ENCODE measurements at regions not wholly inside any gene's neighbourhood (a gene's known extent, or its start where the extent isn't known, plus 50 kb on each side); places are given as distances from the start of the nearest gene placed in this dataset.

DNA sequence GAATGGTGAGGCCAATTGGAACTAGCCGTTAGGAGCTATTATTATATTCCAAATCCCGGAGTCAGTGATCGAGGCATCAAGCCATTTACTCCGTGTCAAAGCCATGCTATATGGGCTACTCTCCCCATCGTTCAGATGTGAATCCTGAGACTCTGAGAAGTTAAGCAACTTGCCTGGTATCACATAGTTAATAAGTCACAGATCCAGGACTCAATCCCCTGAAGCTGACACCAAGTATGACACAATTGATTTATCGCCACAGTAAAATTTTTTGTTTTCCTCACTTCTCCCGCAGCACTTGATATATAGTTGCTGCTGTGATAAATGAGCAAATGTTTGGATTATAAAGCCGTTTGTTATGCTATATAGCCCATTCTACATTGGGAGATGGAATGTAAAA lies 50.8 kb upstream of the TSHZ2 start:
- Histone ChIP-seq H3K9me3 (ENCODE audit: control insufficient read depth, low read length) (no peaks in the 10 kb centered on the region), H3K4me3 (ENCODE audit: low read length) (no peak overlapping the region), H3K27me3 (replicated peaks; ENCODE audit: control insufficient read depth, insufficient read depth, low read length) (no peaks in the 10 kb centered on the region), H3K36me3 (ENCODE audit: control insufficient read depth, insufficient read depth, low read length, severe bottlenecking) (no peaks in the 10 kb centered on the region), H3K9ac (ENCODE audit: low read length) (no peak overlapping the region), H3K4me1 (ENCODE audit: control insufficient read depth, insufficient read depth, low read length) (peaks cover 30% of the 10 kb centered on the region)
- no peak for DNase-seq (ENCODE audit: low read depth)

DNA sequence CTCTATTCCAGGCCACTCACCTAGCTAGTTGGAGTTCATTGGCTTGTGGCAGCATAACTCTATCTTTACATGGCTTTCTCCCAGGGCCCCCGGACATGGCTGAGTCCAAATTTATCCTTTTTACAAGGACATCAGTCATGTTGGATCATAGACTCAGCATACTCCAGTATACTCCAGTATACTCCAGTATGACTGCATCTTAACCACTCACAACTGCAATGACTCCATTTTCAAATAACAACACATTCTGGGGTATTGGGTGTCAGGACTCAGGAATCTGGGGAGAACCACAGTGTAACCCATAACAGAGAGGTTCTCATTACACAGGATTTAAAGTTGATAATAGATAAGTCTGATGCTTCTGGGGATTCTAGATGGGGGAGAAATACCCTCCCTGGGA lies 53.8 kb upstream of the TSHZ2 start:
- Histone ChIP-seq H3K27me3 (replicated peaks; ENCODE audit: control insufficient read depth, insufficient read depth, low read length) (no peaks in the 10 kb centered on the region), H3K9ac (ENCODE audit: low read length) (no peak overlapping the region), H3K4me3 (ENCODE audit: low read length) (no peak overlapping the region), H3K4me1 (ENCODE audit: control insufficient read depth, insufficient read depth, low read length) (peaks cover 20% of the 10 kb centered on the region), H3K36me3 (ENCODE audit: control insufficient read depth, insufficient read depth, low read length, severe bottlenecking) (no peaks in the 10 kb centered on the region), H3K9me3 (ENCODE audit: control insufficient read depth, low read length) (peaks cover 9% of the 10 kb centered on the region)
- DNase-seq (ENCODE audit: low read depth), result no peak

DNA sequence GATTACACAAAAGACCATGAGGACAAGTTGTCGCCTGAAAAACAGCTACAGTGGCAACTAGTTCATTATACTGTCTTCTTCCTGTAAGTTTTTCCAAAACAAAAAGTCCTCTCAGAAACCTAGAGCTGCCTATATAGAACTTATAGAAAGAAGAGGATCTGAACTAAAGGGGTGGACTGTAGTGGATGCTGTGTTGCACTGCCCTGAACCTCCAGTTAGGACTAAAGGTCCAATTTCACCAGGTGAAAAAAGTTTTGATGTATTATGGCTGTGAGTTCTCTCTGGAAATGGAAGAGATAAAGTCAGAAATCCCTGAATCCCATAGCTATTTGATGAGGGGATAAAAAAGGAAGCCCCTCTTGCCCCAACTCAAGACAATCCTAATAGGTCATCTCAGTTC lies 56.6 kb upstream of the TSHZ2 start:
- DNase-seq (ENCODE audit: low read depth), result no peak
- Histone ChIP-seq H3K27me3 (replicated peaks; ENCODE audit: control insufficient read depth, insufficient read depth, low read length) (no peaks in the 10 kb centered on the region), H3K9ac (ENCODE audit: low read length) (no peak overlapping the region), H3K36me3 (ENCODE audit: control insufficient read depth, insufficient read depth, low read length, severe bottlenecking) (no peaks in the 10 kb centered on the region), H3K4me3 (ENCODE audit: low read length) (no peak overlapping the region), H3K9me3 (ENCODE audit: control insufficient read depth, low read length) (peaks cover 9% of the 10 kb centered on the region), H3K4me1 (ENCODE audit: control insufficient read depth, insufficient read depth, low read length) (peaks cover 12% of the 10 kb centered on the region)

DNA sequence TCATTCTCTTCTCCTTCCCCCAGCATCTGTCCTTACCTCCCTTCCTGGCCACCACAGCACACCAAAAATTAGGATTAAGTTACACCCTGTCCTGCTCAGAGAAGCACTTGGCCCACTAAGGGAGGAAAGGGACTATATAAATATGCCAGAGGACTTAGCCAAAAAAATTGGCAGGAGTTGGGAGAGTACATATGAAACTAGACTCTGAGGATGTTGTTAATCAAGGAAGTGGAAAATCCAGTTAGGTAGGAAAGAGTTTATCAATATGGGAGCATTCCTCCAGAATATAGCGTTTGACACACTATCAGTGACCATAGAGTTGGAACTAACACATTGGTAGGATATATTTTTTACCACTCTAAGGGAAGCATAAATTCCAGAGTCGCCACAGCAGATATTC lies 57.3 kb upstream of the TSHZ2 start:
- H3K36me3 ChIP-seq (ENCODE audit: control insufficient read depth, insufficient read depth, low read length, severe bottlenecking), result no peaks in the 10 kb centered on the region
- DNase-seq (ENCODE audit: low read depth), result no peak
- H3K27me3 ChIP-seq (replicated peaks; ENCODE audit: control insufficient read depth, insufficient read depth, low read length), result no peaks in the 10 kb centered on the region
- no peak overlapping the region for H3K4me3 ChIP-seq (ENCODE audit: low read length)
- no peak overlapping the region for H3K9ac ChIP-seq (ENCODE audit: low read length)
- H3K4me1 ChIP-seq (ENCODE audit: control insufficient read depth, insufficient read depth, low read length), result peaks cover 12% of the 10 kb centered on the region
- peaks cover 9% of the 10 kb centered on the region for H3K9me3 ChIP-seq (ENCODE audit: control insufficient read depth, low read length)

DNA sequence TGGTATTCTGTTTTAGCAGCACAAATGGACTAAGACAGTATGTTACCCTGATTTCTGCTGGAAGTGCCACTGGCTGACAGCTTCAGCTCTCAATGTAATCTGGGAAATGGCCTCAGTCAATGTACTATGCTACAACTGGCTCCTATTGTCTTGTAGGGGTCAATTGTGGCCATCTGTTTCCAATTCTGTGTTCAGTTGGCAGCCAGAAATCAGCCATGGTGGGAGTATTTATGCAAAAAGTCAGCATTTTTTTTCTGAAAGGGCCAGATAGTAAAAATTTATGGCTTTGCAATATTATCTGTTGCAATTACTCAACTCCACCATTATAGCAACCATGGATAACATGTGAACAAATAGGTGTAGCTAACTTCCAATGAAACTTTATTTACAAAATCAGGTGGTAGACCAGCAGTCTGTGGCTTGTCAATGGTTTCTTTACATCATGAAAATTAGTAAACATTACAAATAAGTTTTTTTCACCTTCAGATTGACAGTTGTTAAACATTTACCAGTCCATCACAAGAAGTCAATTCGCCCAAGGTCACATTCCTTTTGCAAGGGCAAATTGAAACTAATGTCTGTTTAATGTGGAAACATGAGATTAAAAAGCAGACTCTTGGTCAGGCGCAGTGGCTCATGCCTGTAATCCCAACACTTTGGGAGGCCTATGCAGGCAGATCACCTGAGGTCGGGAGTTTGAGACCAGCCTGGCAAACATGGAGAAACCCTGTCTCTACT lies 58.3 kb upstream of the TSHZ2 start:
- Histone ChIP-seq H3K27me3 (replicated peaks; ENCODE audit: control insufficient read depth, insufficient read depth, low read length) (no peaks in the 10 kb centered on the region), H3K4me3 (ENCODE audit: low read length) (no peak overlapping the region), H3K9me3 (ENCODE audit: control insufficient read depth, low read length) (peaks cover 9% of the 10 kb centered on the region), H3K9ac (ENCODE audit: low read length) (no peak overlapping the region), H3K4me1 (ENCODE audit: control insufficient read depth, insufficient read depth, low read length) (peaks cover 12% of the 10 kb centered on the region), H3K36me3 (ENCODE audit: control insufficient read depth, insufficient read depth, low read length, severe bottlenecking) (no peaks in the 10 kb centered on the region)
- DNase-seq (ENCODE audit: low read depth), result no peak

DNA sequence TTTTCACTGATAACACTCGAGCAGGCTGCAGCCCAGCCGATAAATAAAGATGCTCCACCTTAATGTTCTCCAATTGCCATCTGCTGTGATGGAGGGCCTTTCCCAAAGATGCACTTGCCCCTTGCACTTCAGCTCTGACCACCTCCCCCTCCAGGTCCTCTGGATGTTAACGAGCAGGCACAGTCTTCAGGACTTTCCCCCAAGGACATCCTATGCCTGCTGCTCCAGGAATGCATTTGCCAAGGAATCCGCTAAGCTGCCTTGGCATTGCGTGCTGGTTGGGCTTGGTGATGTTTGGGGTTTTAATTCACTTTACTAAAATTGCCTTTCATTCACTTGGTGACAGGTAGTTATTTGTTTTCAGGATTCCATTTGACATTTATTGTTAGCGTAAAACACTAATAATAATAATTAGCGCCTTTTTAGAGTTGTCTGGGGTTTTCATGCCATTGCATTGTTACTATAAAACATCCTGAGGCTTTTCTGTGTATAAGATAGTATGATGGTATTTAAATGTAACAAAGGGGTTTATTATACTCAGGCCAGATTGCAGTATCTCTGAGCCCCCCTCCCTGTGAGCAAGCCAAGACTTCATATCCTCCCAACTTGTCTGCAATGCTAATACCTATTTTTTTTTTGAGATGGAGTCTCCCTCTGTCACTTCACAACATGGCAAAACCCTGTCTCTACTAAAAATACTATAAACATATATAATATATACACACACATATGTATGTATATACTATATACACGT lies 66.7 kb upstream of the TSHZ2 start:
- H3K9me3 ChIP-seq (ENCODE audit: control insufficient read depth, low read length), result no peaks in the 10 kb centered on the region
- H3K4me1 ChIP-seq (ENCODE audit: control insufficient read depth, insufficient read depth, low read length), result peaks cover 4% of the 10 kb centered on the region
- no peak overlapping the region for H3K4me3 ChIP-seq (ENCODE audit: low read length)
- H3K9ac ChIP-seq (ENCODE audit: low read length), result no peak overlapping the region
- DNase-seq (ENCODE audit: low read depth), result no peak
- no peaks in the 10 kb centered on the region for H3K36me3 ChIP-seq (ENCODE audit: control insufficient read depth, insufficient read depth, low read length, severe bottlenecking)
- H3K27me3 ChIP-seq (replicated peaks; ENCODE audit: control insufficient read depth, insufficient read depth, low read length), result no peaks in the 10 kb centered on the region

DNA sequence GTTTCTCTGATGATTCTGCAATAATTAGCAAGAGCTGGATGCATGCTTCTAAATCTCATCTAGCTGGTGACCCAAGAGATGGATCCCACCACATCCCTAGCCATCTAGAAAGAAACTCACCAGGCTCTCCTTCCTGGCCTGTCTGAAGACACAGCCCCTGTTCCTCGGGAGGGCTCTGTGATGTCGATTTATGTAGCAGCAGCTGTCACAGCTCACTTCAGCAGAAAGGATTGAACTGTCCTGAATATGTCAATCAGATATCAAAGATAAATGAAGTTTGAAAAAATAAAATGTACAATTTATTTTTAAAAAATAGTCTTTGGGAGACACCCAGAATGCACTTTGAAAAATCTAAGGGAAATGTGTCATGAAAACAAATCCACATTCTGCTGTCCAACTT lies 67.3 kb upstream of the TSHZ2 start:
- Histone ChIP-seq H3K9me3 (ENCODE audit: control insufficient read depth, low read length) (no peaks in the 10 kb centered on the region), H3K4me3 (ENCODE audit: low read length) (no peak overlapping the region), H3K4me1 (ENCODE audit: control insufficient read depth, insufficient read depth, low read length) (peaks cover 4% of the 10 kb centered on the region), H3K9ac (ENCODE audit: low read length) (no peak overlapping the region), H3K36me3 (ENCODE audit: control insufficient read depth, insufficient read depth, low read length, severe bottlenecking) (no peaks in the 10 kb centered on the region), H3K27me3 (replicated peaks; ENCODE audit: control insufficient read depth, insufficient read depth, low read length) (no peaks in the 10 kb centered on the region)
- no peak for DNase-seq (ENCODE audit: low read depth)

DNA sequence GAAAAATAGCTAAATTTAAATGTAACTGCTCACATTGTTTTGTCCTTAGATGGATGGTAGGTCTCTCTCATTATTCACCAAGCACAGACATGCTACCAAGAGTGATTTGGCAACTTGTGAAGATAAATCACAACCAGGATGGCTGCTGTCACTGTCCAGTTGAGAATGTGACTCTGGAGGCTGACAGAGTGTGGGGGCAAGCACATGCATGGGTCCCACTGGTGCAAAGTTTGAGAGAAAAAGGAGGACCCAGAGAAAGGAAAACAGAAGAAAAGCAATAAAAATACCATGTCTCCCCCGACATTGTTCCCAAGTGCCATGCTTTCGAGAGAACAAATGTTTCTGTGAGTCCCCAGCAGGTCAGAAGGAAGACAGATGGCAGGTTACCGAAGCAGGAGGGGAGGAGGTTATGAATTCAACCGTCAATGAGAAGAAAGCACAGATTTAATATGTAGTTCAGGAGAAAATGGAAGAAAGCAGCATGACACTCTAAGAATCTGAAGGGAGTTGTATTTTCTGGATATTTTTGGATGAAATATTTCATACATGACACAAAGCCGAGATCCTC lies 73.0 kb upstream of the TSHZ2 start:
- Histone ChIP-seq H3K4me1 (ENCODE audit: control insufficient read depth, insufficient read depth, low read length) (peaks cover 18% of the 10 kb centered on the region), H3K9ac (ENCODE audit: low read length) (no peak overlapping the region), H3K27me3 (replicated peaks; ENCODE audit: control insufficient read depth, insufficient read depth, low read length) (no peaks in the 10 kb centered on the region), H3K36me3 (ENCODE audit: control insufficient read depth, insufficient read depth, low read length, severe bottlenecking) (no peaks in the 10 kb centered on the region), H3K4me3 (ENCODE audit: low read length) (no peak overlapping the region), H3K9me3 (ENCODE audit: control insufficient read depth, low read length) (no peaks in the 10 kb centered on the region)
- no peak for DNase-seq (ENCODE audit: low read depth)

DNA sequence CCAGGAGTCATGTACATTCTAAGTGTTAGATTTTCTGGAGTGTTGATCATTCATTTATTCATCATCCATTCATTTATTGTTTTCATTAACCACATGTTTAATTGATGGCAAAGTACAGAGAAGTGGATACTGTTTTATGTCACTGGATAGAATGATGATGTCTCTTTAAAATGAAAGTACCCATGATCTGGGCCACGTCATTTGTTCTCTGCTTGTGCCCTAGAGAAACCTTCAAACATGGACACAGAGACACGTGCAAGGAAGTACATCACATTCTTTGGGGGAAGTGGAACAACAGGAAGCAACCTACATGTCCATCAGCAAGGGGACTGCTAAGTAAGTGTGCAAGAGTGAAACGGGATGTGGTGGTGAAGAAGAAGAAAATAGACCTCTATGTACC lies 75.8 kb upstream of the TSHZ2 start:
- peak overlapping the region; percentile 59 for H3K9ac ChIP-seq (ENCODE audit: low read length)
- DNase-seq (ENCODE audit: low read depth), result no peak
- H3K4me1 ChIP-seq (ENCODE audit: control insufficient read depth, insufficient read depth, low read length), result peaks cover 22% of the 10 kb centered on the region
- H3K36me3 ChIP-seq (ENCODE audit: control insufficient read depth, insufficient read depth, low read length, severe bottlenecking), result no peaks in the 10 kb centered on the region
- H3K9me3 ChIP-seq (ENCODE audit: control insufficient read depth, low read length), result no peaks in the 10 kb centered on the region
- peak overlapping the region; percentile 39 for H3K4me3 ChIP-seq (ENCODE audit: low read length)
- H3K27me3 ChIP-seq (replicated peaks; ENCODE audit: control insufficient read depth, insufficient read depth, low read length), result no peaks in the 10 kb centered on the region

DNA sequence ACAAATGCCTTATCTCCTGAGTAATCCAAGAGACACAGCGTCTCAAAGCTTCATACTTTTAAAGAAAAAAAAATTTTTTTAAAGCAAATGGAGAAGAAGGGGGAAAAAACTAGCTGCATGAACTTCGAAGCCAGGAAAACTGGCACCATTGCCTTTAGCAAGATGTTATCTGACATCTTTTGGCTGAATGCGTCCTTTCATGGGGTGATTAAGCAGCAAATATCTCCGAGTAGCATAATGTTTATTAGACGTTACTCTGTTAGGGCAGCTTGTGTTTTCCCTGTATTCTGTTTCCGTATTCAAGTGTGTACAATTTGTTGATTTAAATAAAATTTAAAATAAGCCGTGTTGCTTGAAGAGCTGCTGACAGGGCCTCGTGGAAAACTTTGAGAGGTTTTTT lies 76.5 kb upstream of the TSHZ2 start:
- DNase-seq (ENCODE audit: low read depth), result no peak
- Histone ChIP-seq H3K36me3 (ENCODE audit: control insufficient read depth, insufficient read depth, low read length, severe bottlenecking) (no peaks in the 10 kb centered on the region), H3K4me1 (ENCODE audit: control insufficient read depth, insufficient read depth, low read length) (peaks cover 22% of the 10 kb centered on the region), H3K27me3 (replicated peaks; ENCODE audit: control insufficient read depth, insufficient read depth, low read length) (no peaks in the 10 kb centered on the region), H3K9ac (ENCODE audit: low read length) (peak overlapping the region; percentile 59), H3K9me3 (ENCODE audit: control insufficient read depth, low read length) (no peaks in the 10 kb centered on the region), H3K4me3 (ENCODE audit: low read length) (peak overlapping the region; percentile 39)

DNA sequence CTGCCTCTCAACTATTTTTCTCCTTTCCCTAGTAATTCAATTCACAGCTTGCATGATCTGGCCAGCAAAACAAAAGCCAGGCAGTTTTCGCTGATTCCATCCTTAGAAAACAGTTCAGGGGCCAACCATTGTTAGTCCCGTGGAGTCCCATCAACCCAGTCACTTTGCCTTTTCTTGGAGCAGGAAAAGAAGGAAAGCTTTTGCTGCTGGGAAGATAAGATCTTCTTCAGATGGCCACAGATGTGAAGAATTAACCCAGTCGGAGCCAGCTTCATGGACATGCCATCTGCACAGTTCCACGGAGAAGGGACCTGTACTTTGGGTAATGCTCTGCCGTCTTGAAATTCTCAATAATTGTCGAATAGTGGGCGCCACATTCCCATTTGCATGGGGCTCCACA lies 76.9 kb upstream of the TSHZ2 start:
- no peak for DNase-seq (ENCODE audit: low read depth)
- Histone ChIP-seq H3K36me3 (ENCODE audit: control insufficient read depth, insufficient read depth, low read length, severe bottlenecking) (no peaks in the 10 kb centered on the region), H3K9me3 (ENCODE audit: control insufficient read depth, low read length) (no peaks in the 10 kb centered on the region), H3K4me1 (ENCODE audit: control insufficient read depth, insufficient read depth, low read length) (peaks cover 22% of the 10 kb centered on the region), H3K27me3 (replicated peaks; ENCODE audit: control insufficient read depth, insufficient read depth, low read length) (no peaks in the 10 kb centered on the region), H3K4me3 (ENCODE audit: low read length) (peak overlapping the region; percentile 39), H3K9ac (ENCODE audit: low read length) (no peak overlapping the region)
